ENCODE measurements at regions not wholly inside any gene's neighbourhood (a gene's known extent, or its start where the extent isn't known, plus 50 kb on each side); places are given as distances from the start of the nearest gene placed in this dataset.

DNA sequence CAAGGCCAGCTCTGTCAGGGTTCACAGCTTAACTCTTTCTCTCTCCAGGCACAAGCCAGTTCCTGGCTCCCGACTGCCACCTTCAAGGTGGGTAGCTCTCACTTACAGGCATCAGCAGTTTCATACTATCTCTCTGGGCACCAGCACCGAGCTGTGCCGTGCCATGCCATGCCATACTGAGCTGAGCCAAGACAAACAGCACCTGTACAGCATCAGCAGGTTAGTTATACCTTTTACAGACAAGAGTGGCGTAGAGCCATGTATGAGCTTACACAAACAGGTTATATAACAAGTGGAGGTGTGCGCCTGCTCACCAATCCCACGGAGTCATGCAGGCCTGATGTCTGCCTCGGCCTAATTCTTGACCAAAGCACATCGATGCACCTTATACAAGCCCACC lies 1098.7 kb downstream of the AACS start:
- no peak for DNase-seq
- in situ Hi-C loops (cut with HindIII; ENCODE audit: low pct_ligation_motif_present, low pct_unique_long_range_greater_than_20kb, low sequenced_read_pairs): no loop called here

DNA sequence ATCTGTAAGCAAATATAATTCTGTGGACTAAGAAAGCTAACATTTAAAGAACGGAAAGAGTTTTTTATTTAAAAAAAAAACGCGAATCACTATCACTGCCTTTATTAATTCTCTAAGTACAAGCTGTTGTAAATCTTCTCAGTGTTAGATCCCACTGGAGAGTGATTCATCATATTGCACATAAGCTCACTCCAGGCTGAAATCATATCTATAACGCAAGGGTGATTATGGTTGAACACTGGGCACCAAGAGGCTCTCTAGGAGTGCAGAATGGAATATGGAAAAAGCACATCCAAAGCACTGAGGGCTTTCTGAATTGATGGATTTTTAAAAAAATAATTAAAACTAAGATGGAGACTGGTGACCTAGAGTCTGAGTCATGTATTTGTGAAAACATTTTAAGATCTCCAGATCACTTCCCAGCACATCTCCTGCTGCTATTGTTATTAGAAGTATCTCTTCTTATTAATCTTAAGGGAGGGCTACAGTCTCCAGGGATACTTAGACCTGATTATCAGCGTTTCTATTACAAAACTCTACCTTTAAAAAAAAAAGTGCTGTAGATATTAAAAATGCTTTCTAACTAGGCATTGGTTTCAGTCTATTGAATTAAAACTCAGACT lies 1106.8 kb downstream of the AACS start:
- in situ Hi-C loops (cut with HindIII; ENCODE audit: low pct_ligation_motif_present, low pct_unique_long_range_greater_than_20kb, low sequenced_read_pairs): no loop called here
- DNase-seq: no peak

DNA sequence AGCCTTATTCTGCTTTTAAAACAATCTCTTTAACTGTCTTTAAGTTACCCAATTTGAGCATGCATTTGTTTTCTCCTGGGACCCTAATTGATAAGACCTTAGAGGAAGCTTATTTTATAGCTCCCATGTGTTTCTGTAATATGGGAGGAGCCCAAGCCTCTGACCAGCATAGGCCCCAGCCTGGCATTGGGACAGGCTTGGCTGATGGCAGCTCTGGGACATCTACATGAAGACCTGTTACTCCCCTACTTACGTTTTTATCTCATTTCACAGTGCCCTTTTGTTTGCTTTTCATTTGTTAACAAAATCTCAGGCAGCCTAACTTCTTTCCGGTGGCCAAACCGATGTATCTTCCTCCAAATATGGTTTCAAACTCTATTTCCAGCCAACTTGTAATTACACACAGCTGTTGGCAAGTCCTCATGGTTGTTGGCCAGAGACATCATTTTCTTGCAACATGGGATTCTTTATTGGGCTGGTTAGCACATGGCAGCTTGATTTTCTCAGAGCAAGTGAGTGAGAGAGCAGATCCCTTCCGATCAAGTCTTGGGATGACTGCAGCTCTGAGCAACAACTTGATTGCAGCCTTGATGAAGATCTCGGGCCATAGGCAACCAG lies 1117.5 kb downstream of the AACS start:
- DNase-seq: no peak
- in situ Hi-C loops (cut with HindIII; ENCODE audit: low pct_ligation_motif_present, low pct_unique_long_range_greater_than_20kb, low sequenced_read_pairs): no loop called here

DNA sequence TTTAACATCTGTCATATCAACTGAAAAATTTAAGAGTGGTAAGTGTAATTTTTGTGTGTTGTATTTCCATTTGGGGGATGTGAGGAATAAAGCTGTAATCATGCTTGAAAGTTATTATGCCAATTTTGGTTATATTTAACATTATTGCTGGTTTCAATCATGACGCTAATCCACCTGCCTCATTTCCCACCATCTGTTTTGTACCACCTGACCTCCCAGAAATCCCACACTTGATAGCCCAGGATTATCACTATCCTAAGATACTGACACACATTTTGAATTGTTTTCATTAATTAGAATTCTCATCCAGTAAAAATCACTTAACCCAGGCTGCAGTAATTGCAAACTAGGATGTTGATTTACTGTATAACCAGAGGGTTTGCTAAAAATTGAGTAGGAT lies 1119.8 kb downstream of the AACS start:
- no peak for DNase-seq
- in situ Hi-C loops (cut with HindIII; ENCODE audit: low pct_ligation_motif_present, low pct_unique_long_range_greater_than_20kb, low sequenced_read_pairs): no loop called here

DNA sequence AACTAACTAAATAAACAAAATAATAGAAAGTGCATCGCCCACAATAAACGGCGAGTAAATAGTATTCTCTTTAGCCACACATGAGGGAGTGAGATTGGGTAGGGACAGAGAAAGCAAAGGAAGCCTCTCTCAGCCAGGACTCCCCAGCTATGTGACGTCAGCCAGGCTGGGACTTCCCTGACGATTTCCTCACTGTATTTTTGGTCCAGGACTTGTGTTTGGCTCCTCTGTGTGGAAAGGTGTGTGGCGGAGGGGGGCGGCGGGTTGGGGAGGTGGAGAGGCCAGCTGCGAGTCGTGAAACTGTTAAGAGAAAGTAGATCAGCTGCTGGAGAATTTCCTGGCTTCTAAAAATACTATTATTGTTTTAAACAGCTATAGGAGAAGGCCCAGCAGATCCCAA lies 1124.6 kb downstream of the AACS start:
- in situ Hi-C loops (cut with HindIII; ENCODE audit: low pct_ligation_motif_present, low pct_unique_long_range_greater_than_20kb, low sequenced_read_pairs): no loop called here
- no peak for DNase-seq

DNA sequence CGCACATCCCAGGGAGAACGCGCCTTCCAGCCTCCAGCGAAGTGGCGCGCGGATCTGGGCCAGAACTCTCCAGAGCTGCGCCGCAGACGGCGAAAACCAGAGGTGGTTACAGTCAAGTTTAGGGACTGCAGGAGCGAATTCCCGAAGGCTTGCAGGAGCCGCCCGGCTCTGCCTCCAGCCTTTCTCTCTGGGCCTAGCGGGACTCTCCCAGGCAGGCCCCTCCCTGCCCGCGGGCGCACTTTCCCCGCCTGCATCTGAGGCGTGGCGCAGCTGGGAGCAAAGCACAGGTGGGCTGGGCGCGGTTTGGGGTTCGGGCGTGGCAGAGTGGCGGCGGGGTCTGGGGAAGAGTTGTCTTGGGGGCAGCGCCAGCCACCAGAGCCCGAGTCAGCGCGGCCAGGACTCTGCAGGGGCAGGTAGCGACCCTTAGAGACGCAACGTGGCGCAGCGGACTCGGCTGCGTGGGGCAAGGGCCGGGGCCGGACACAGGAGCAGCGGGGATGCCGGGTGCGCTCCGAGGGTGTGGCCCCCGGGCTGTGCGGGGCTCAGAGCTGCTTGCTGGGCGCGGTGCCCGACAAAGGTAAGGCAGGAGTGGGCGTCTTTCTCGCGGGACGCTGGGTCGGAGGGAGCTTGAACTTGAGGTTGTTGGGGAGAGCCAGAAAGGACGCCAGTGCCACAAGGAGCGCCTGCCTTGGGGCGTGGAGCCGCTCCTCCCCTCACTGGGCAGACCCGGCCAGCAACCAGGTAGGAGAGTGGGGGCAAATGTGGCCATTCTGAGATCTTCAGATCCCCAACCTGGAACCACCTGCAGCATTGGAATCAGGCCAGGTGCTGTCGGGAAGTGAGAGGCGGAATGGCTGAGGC lies 1126.0 kb downstream of the AACS start:
- in situ Hi-C loops (cut with HindIII; ENCODE audit: low pct_ligation_motif_present, low pct_unique_long_range_greater_than_20kb, low sequenced_read_pairs): no loop called here
- no peak for DNase-seq

- in situ Hi-C loops (cut with HindIII; ENCODE audit: low pct_ligation_motif_present, low pct_unique_long_range_greater_than_20kb, low sequenced_read_pairs): no loop called here
- no peak for DNase-seq
Observed at GRCh38 chr12:126191949-126192348, 1126.7 kb downstream of the AACS start.

DNA sequence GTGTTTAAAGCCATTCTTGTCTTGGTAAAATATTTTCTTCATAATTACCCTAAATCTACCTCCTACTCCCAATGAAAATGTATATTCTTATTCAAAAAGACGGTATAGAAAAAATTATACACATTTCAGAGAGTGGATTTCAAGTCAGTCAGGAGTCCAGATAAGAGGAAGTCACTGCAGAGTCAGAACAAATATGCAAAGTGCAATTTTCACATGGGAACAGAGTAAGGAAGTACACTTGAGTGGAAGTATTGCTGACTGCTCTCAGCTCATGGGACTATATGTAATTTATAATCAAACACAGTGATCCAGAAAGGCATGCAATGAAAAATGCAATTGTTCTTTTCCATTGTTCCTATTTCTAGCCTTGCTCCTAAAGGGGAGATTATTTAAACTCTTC lies 1128.0 kb downstream of the AACS start:
- in situ Hi-C loops (cut with HindIII; ENCODE audit: low pct_ligation_motif_present, low pct_unique_long_range_greater_than_20kb, low sequenced_read_pairs): no loop called here
- DNase-seq: no peak

GRCh38 chr12:126196263-126196662 lies 1131.0 kb downstream of the AACS start:
- in situ Hi-C loops (cut with HindIII; ENCODE audit: low pct_ligation_motif_present, low pct_unique_long_range_greater_than_20kb, low sequenced_read_pairs): no loop called here

DNA sequence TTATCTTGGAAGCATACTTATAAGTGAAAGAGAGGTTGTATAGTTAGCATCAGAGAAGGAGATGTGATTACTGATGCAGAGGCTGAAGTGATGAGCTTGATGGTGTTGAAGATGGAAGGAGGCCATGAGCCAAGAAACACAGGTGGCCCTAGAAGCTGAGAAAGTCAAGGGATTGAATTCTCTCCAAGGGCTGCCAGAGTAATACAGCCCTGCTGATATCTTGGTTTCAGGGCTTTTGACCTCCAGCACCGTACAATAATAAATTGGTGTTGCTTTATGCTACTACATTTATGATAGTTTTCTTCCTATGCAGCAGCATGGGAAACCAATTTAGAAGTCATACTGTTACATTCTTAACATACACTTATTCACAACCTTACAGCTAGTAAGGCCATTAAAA lies 1133.3 kb downstream of the AACS start:
- in situ Hi-C loops (cut with HindIII; ENCODE audit: low pct_ligation_motif_present, low pct_unique_long_range_greater_than_20kb, low sequenced_read_pairs): no loop called here
- DNase-seq: no peak

More at GRCh38 chr12:126196263-126196662, 1131.0 kb downstream of the AACS start:
- DNase-seq: no peak

DNA sequence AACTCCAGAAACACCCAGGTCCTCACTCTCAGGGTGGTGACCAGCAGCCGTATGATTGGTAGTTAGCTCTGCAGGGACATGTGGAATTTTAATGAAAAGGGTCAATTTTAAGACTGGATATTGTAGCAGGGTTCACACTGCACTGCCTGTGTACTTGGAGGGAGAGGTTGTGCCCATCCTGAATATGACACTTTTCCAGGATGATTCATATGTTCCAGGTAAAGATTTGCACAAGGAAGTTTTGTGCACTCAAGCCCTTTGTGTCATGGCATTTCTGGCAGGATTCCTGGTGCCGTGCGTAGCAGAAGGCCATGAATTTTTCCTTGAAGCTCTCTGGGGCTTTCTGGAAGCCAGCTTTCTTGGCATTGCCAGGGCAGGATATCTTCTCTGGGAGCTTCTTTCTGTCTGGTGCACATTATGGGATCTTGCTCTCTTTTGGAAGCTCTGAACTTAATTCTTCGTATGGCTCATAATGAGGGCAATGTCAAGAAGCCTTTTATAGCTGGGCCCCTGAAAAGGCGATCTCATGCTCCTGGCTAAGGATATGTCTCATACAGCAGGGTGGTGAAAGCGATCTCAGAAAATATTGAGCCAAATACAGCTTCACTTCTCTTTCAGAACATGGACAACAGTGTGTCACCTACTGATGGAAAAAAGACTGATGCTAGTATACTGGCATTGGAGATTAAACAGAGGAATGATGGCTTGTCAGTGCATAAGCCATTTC lies 1133.9 kb downstream of the AACS start:
- DNase-seq: no peak
- in situ Hi-C loops (cut with HindIII; ENCODE audit: low pct_ligation_motif_present, low pct_unique_long_range_greater_than_20kb, low sequenced_read_pairs): no loop called here

DNA sequence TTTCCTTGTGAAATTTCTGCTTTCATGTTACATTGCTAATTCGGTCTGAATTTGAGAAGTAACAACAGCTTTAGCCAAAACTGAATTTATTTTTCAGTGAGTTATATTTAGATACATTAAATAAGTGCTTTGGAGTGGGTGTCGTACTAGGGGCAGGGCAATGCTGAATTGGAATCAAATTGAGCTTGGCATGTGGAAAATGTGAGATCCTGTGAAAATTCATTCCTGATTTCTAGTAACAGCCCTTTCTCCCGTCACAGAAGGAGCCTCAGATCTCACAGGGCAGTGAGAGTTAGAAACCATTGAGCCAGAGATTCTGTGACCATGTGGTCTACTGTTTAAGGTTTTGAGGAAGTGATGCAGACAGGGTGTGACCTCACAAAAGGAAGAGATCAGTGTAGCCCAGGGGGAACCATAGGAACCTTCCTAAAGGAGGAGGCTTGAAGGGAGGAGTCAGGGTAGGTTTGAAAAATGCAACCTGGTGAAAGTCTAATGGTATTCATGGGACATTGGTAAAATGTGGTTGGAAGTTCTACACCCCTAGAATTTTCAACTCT lies 1136.8 kb downstream of the AACS start:
- in situ Hi-C loops (cut with HindIII; ENCODE audit: low pct_ligation_motif_present, low pct_unique_long_range_greater_than_20kb, low sequenced_read_pairs): no loop called here

DNA sequence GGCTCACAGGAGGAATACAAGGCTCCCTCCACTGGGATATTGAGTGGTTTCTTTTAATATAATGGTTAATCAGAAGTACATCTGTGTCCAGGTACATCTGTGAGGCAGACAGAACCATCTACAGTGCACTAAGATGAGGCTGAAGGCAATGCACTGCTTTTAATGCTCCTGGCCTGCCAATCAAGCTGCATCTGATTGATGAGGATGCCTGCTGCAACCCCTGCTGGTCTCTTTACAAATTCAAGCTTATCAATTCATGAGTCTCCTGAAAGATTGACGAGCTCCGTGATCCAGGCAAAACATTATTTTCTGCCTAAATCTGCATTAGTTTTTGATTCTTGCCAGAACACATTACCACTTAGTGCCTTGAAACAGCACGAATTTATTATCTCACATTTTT lies 1139.1 kb downstream of the AACS start:
- DNase-seq: no peak
- in situ Hi-C loops (cut with HindIII; ENCODE audit: low pct_ligation_motif_present, low pct_unique_long_range_greater_than_20kb, low sequenced_read_pairs): no loop called here

More for the DNA sequence above, 1136.8 kb downstream of the AACS start:
- no peak for DNase-seq

DNA sequence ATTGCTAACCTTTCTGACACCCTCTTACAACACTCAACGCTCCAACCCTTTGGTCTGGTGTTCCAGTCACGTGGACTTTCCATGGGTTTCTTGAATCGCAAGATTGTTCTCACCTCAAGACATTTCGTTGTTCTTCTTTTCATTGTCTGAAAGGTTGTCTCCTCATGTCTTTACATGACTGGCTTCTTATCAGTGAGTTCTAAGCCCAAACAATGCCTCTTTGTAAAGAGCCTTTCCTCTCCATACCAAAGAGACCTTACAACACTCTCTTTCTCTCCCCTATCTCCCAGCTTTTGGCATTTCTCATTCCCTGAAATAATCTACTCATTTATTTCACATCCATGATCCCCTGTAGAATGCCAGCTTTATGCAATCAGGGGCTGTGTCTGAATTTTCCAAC lies 1144.8 kb downstream of the AACS start:
- in situ Hi-C loops (cut with HindIII; ENCODE audit: low pct_ligation_motif_present, low pct_unique_long_range_greater_than_20kb, low sequenced_read_pairs): no loop called here
- no peak for DNase-seq

GRCh38 chr12:126210448-126210847 lies 1145.2 kb downstream of the AACS start:
- in situ Hi-C loops (cut with HindIII; ENCODE audit: low pct_ligation_motif_present, low pct_unique_long_range_greater_than_20kb, low sequenced_read_pairs): no loop called here
- DNase-seq: no peak

DNA sequence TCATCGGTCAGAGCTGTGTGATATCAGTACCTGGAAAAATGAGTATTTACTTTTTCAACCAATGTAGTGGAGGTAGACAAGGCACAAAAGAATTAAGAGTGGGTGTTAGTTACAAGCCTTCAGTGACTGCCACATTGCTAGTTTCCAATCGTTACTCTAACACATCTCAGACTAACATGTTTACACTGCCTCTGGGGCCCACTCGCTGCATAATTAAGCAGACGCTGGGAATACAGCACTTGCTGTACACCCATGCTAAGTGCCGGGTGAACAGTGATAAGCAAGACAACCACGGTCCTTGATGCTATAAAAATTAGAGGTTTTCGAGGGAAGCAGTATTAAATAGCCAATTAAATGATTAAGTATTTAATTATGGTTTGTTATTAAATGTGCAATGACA lies 1147.6 kb downstream of the AACS start:
- in situ Hi-C loops (cut with HindIII; ENCODE audit: low pct_ligation_motif_present, low pct_unique_long_range_greater_than_20kb, low sequenced_read_pairs): no loop called here
- DNase-seq: no peak

- in situ Hi-C loops (cut with HindIII; ENCODE audit: low pct_ligation_motif_present, low pct_unique_long_range_greater_than_20kb, low sequenced_read_pairs): no loop called here
- no peak for DNase-seq
Observed at GRCh38 chr12:126218697-126219096, 1153.5 kb downstream of the AACS start.

- DNase-seq: no peak
- in situ Hi-C loops (cut with HindIII; ENCODE audit: low pct_ligation_motif_present, low pct_unique_long_range_greater_than_20kb, low sequenced_read_pairs): no loop called here
Observed at GRCh38 chr12:126219139-126219538, 1153.9 kb downstream of the AACS start.

Data from ACHN (cell line).